Sigmoid colon (tissue), 6 donors: ENCODE measurements at regions not wholly inside any gene's neighbourhood (a gene's known extent, or its start where the extent isn't known, plus 50 kb on each side); places are given as distances from the start of the nearest gene placed in this dataset.

ENCODE experiments used
- DNase-seq: peaks from one replicate; pipeline ENCODE4 v3.0.0-alpha.2; 2019
- H3K27ac ChIP-seq, 4 donors: fragments of 200-600 bp; sonication (generic); one replicate each; pipeline ENCODE4 v1.5.1; 2016 to 2019; ENCODE audit warnings: mild to moderate bottlenecking in 1 of 4
- H3K27me3 ChIP-seq, 3 donors: fragments of 200-600 bp; sonication (generic); one replicate each; pipeline ENCODE4 v1.5.1; 2019; ENCODE audit warnings: mild to moderate bottlenecking in 1 of 3
- H3K36me3 ChIP-seq, 4 donors: fragments of 200-600 bp; sonication (generic); one replicate each; pipeline ENCODE4 v1.5.1; 2016 to 2019
- H3K4me1 ChIP-seq, 4 donors: fragments of 200-600 bp; sonication (generic); one replicate each; pipeline ENCODE4 v1.5.1; 2017 to 2019
- H3K4me3 ChIP-seq, 4 donors: fragments of 200-600 bp; sonication (generic); one replicate each; pipeline ENCODE4 v1.5.1; 2017 to 2019; ENCODE audit warnings: mild to moderate bottlenecking in 2 of 4, moderate library complexity in 1 of 4
- H3K9me3 ChIP-seq, 4 donors: fragments of 200-600 bp in 3 of 4; sonication (generic) in 3 of 4; one replicate each; pipeline versions ENCODE4 v1.5.1 to v1.6.1; 2013 to 2019
- CTCF ChIP-seq, 4 experiments: fragments of 450-650 bp in 3 of 4; fragments of 200-600 bp in 1 of 4; IDR thresholded peaks; one replicate each; pipeline ENCODE4 v1.5.1; 2016 to 2019; ENCODE audit warnings: antibody characterized with exemption in 4 of 4, mild to moderate bottlenecking in 3 of 4, moderate library complexity in 2 of 4
- EP300 ChIP-seq, 4 donors: sonication (generic); formaldehyde crosslinking; IDR thresholded peaks; one replicate each; pipeline ENCODE4 v1.6.1; 2017; ENCODE audit warnings: antibody characterized with exemption in 4 of 4
- POLR2A ChIP-seq, 2 donors: fragments of 450-650 bp; IDR thresholded peaks; one replicate each; pipeline ENCODE4 v1.6.1; 2016; ENCODE audit warnings: antibody characterized with exemption in 2 of 2, mild to moderate bottlenecking in 2 of 2, moderate library complexity in 2 of 2
- POLR2AphosphoS5 ChIP-seq, 4 donors: sonication (generic); formaldehyde crosslinking; IDR thresholded peaks; one replicate each; pipeline ENCODE4 v1.6.1; 2017; ENCODE audit warnings: antibody characterized with exemption in 4 of 4
- WGBS, 2 donors: extraction: QIAGEN DNeasy Blood & Tissue Kit; methylation state at CpG; one replicate each; pipeline ENCODE4 v1.1.7; 2013; 5-methylcytosine and 5-hydroxymethylcytosine counted together
- intact Hi-C: fragments of 100-400 bp; cut with DNase I; formaldehyde crosslinking; loops from one replicate; pipeline ENCODE4 v1.15.1; 2023
- donor health status: healthy with polysubstance abuse.
- donor health status: healthy.

GRCh38 chr1:4016351-4017130 lies 116.5 kb upstream of the C1orf174 start:
- Histone ChIP-seq H3K36me3 (no peaks in the 10 kb centered on the region), H3K9me3 (no peaks in the 10 kb centered on the region), H3K4me3 (no peak overlapping the region), H3K4me1 (no peaks in the 10 kb centered on the region), H3K27me3 (peaks cover 0 to 12% (median 0%) of the 10 kb centered on the region in 3 donors), H3K27ac (no peak overlapping the region)
- DNase-seq, result no peak
- intact Hi-C loops, result no loop called here
- WGBS, 2 donors, result 69 to 78% methylated on average over 16 to 17 of the region's 17 CpGs
- no peak for TF ChIP-seq POLR2AphosphoS5 (IDR thresholded peaks at IDR 0.05)

GRCh38 chr1:4017636-4018365 lies 117.7 kb upstream of the C1orf174 start:
- Histone ChIP-seq H3K27me3 (peaks cover 0 to 12% (median 0%) of the 10 kb centered on the region in 3 donors), H3K9me3 (no peaks in the 10 kb centered on the region), H3K27ac (no peak overlapping the region), H3K36me3 (no peaks in the 10 kb centered on the region), H3K4me1 (no peaks in the 10 kb centered on the region), H3K4me3 (no peak overlapping the region)
- 83 to 85% methylated on average over 12 of the region's 12 CpGs for WGBS, 2 donors
- no peak for DNase-seq
- intact Hi-C loops, result no loop called here
- TF ChIP-seq POLR2AphosphoS5 (IDR thresholded peaks at IDR 0.05) (no peak), POLR2A (IDR thresholded peaks at IDR 0.05) (no peak)

GRCh38 chr1:4018466-4019146 lies 118.5 kb upstream of the C1orf174 start:
- DNase-seq, result no peak
- Histone ChIP-seq H3K36me3 (no peaks in the 10 kb centered on the region), H3K9me3 (no peaks in the 10 kb centered on the region), H3K27me3 (peaks cover 0 to 12% (median 0%) of the 10 kb centered on the region in 3 donors), H3K4me1 (no peaks in the 10 kb centered on the region), H3K4me3 (no peak overlapping the region), H3K27ac (no peak overlapping the region)
- intact Hi-C loops, result no loop called here
- 85 to 92% methylated on average over 25 of the region's 25 CpGs for WGBS, 2 donors
- no peak for TF ChIP-seq CTCF (IDR thresholded peaks at IDR 0.05)

GRCh38 chr1:4019147-4019521 lies 119.1 kb upstream of the C1orf174 start:
- Histone ChIP-seq H3K9me3 (peaks cover 0 to under 1% (median 0%) of the 10 kb centered on the region in 4 donors), H3K27ac (no peak overlapping the region), H3K27me3 (peaks cover 0 to 12% (median 0%) of the 10 kb centered on the region in 3 donors), H3K36me3 (no peaks in the 10 kb centered on the region), H3K4me3 (no peak overlapping the region), H3K4me1 (no peaks in the 10 kb centered on the region)
- intact Hi-C loops, result no loop called here
- WGBS, 2 donors, result 75 to 82% methylated on average over 13 of the region's 13 CpGs
- TF ChIP-seq EP300 (IDR thresholded peaks at IDR 0.05) (no peak), POLR2AphosphoS5 (IDR thresholded peaks at IDR 0.05) (no peak), CTCF (IDR thresholded peaks at IDR 0.05) (no peak), POLR2A (IDR thresholded peaks at IDR 0.05) (no peak)
- DNase-seq, result no peak

- Histone ChIP-seq H3K9me3 (peaks cover 0 to 3% (median 0%) of the 10 kb centered on the region in 4 donors), H3K27ac (no peak overlapping the region), H3K36me3 (no peaks in the 10 kb centered on the region), H3K27me3 (peaks cover 0 to 12% (median 0%) of the 10 kb centered on the region in 3 donors), H3K4me1 (no peaks in the 10 kb centered on the region), H3K4me3 (no peak overlapping the region)
- DNase-seq, result no peak
- 81 to 87% methylated on average over 15 of the region's 15 CpGs for WGBS, 2 donors
- intact Hi-C loops, result no loop called here
- TF ChIP-seq CTCF (IDR thresholded peaks at IDR 0.05) (no peak), POLR2AphosphoS5 (IDR thresholded peaks at IDR 0.05) (no peak)
These were observed 119.7 kb upstream of the C1orf174 start for GRCh38 chr1:4019606-4020331.
